ENCODE measurements at regions not wholly inside any gene's neighbourhood (a gene's known extent, or its start where the extent isn't known, plus 50 kb on each side); places are given as distances from the start of the nearest gene placed in this dataset.

GRCh38 chr5:5609935-5610334 lies 187.5 kb downstream of the ICE1 start:
- no peak overlapping the region for H3K9ac ChIP-seq (replicated peaks in 1 of 4; ENCODE audit: extremely low read depth in 1 of 4, low read depth in 3 of 4, low read length in 3 of 4)
- H2BK12ac ChIP-seq (ENCODE audit: low read depth, low read length) = no peak overlapping the region
- FAIRE-seq (no peak), DNase-seq (ENCODE audit: low read depth in 1 of 2, low spot score in 2 of 2) (no peak)
- no peaks in the 10 kb centered on the region for H3K23me2 ChIP-seq (ENCODE audit: low read depth, low read length)
- no peaks in the 10 kb centered on the region for H4K20me1 ChIP-seq (replicated peaks in 1 of 2; ENCODE audit: control insufficient read depth in 1 of 2, insufficient read depth in 2 of 2, low read length in 2 of 2)
- ChIA-PET CTCF (ENCODE audit: partially characterized antibody) (no interaction called here), POLR2A (ENCODE audit: partially characterized antibody) (no interaction called here)
- H3K14ac ChIP-seq (ENCODE audit: insufficient read length) = no peak overlapping the region
- no peaks in the 10 kb centered on the region for H3K27me3 ChIP-seq (replicated peaks in 1 of 4; ENCODE audit: control insufficient read depth in 3 of 4, extremely low read depth in 1 of 4, insufficient read depth in 3 of 4, low read length in 3 of 4)
- no peaks in the 10 kb centered on the region for H3K4me1 ChIP-seq (replicated peaks in 1 of 4; ENCODE audit: control insufficient read depth in 3 of 4, insufficient read depth in 4 of 4, low read length in 3 of 4)
- no peak overlapping the region for H2AFZ ChIP-seq (ENCODE audit: low read length)
- H2BK5ac ChIP-seq (ENCODE audit: low read depth, low read length) = no peak overlapping the region
- 91% methylated on average over 7 of the region's 7 CpGs; no CpG with 5 or more reads in 1 of the 2 experiments for WGBS, 2 experiments (ENCODE audit: extremely low coverage in 1 of 2, insufficient coverage in 1 of 2, insufficient read length in 1 of 2, insufficient replicate concordance in 2 of 2, low coverage in 1 of 2, low lambda C conversion rate in 2 of 2, missing lambda C conversion rate in 1 of 2)
- no peak overlapping the region for H3K27ac ChIP-seq (ENCODE audit: low read depth, low read length)
- H2AK5ac ChIP-seq (ENCODE audit: low read depth, low read length) = no peak overlapping the region
- no peak overlapping the region for H4K91ac ChIP-seq (replicated peaks; ENCODE audit: insufficient read length, low read length)
- no peak overlapping the region for H3K4me3 ChIP-seq (ENCODE audit: extremely low read depth in 1 of 4, insufficient read depth in 2 of 4, low read depth in 3 of 4, low read length in 4 of 4)
- H2BK20ac ChIP-seq (ENCODE audit: low read length) = no peak overlapping the region
- H3K79me1 ChIP-seq (ENCODE audit: low read depth, low read length) = no peaks in the 10 kb centered on the region
- H3K23ac ChIP-seq (ENCODE audit: insufficient read length) = no peak overlapping the region
- no peak overlapping the region for H4K5ac ChIP-seq (ENCODE audit: insufficient read length, low read depth, low read length)
- H3K56ac ChIP-seq (replicated peaks; ENCODE audit: insufficient read length, low read depth, low read length) = no peak overlapping the region
- no peak overlapping the region for H4K8ac ChIP-seq (ENCODE audit: extremely low read depth, insufficient read depth, low read length)
- no peaks in the 10 kb centered on the region for H3K79me2 ChIP-seq (ENCODE audit: control insufficient read depth in 1 of 2, insufficient read depth in 2 of 2, low read length in 2 of 2)
- no peak overlapping the region for H3K4ac ChIP-seq (replicated peaks; ENCODE audit: insufficient read length, low read depth, low read length)
- H2BK120ac ChIP-seq (replicated peaks; ENCODE audit: low read depth, low read length) = no peak overlapping the region
- H2BK15ac ChIP-seq (ENCODE audit: low read length) = no peak overlapping the region
- H3K9me3 ChIP-seq (ENCODE audit: insufficient read depth in 2 of 2, low read depth in 1 of 2, low read length in 1 of 2) = no peaks in the 10 kb centered on the region; a peak in 1 of 4 replicates
- H3K4me2 ChIP-seq (ENCODE audit: insufficient read depth in 1 of 2, low read depth in 2 of 2, low read length in 2 of 2) = no peak overlapping the region
- no peaks in the 10 kb centered on the region for H3K36me3 ChIP-seq (ENCODE audit: control insufficient read depth in 2 of 4, insufficient read depth in 4 of 4, low read length in 3 of 4)
- no peak overlapping the region for H3K18ac ChIP-seq (ENCODE audit: extremely low read depth, low read length)
- TF ChIP-seq CTCF (IDR thresholded peaks at IDR 0.05; ENCODE audit: control extremely low read depth in 1 of 3, insufficient read depth in 1 of 3, low read depth in 1 of 3, low read length in 3 of 3) = no peak
- no peak for TF ChIP-seq SP1 (IDR thresholded peaks at IDR 0.05; ENCODE audit: low read depth, low read length)
- TF ChIP-seq CHD2 (IDR thresholded peaks at IDR 0.05; ENCODE audit: low read length) = no peak
- TF ChIP-seq POLR2A (IDR thresholded peaks at IDR 0.05; ENCODE audit: control extremely low read depth in 1 of 2, low read depth in 2 of 2, low read length in 2 of 2) = no peak
- no peak for TF ChIP-seq KDM4A (IDR thresholded peaks at IDR 0.05; ENCODE audit: low read depth, low read length, severe bottlenecking)
- TF ChIP-seq FOSL1 (IDR thresholded peaks at IDR 0.05; ENCODE audit: insufficient read depth, low read depth, low read length) = no peak
- TF ChIP-seq RBBP5 (IDR thresholded peaks at IDR 0.05; ENCODE audit: borderline replicate concordance, low read depth, low read length) = no peak
- TF ChIP-seq ZNF274 (IDR thresholded peaks at IDR 0.05; ENCODE audit: borderline replicate concordance, extremely low read depth, low read length) = no peak
- TF ChIP-seq SRF (IDR thresholded peaks at IDR 0.05; ENCODE audit: low read depth, low read length) = no peak
- no peak for TF ChIP-seq ASH2L (IDR thresholded peaks at IDR 0.05; ENCODE audit: low read length)
- no peak for TF ChIP-seq POLR2AphosphoS5 (IDR thresholded peaks at IDR 0.05; ENCODE audit: low read depth, low read length)
- no peak for TF ChIP-seq GABPA (IDR thresholded peaks at IDR 0.05; ENCODE audit: borderline replicate concordance, insufficient read depth, low read length)
- no peak for TF ChIP-seq EP300 (IDR thresholded peaks at IDR 0.05; ENCODE audit: borderline replicate concordance in 1 of 2, low read depth in 2 of 2, low read length in 2 of 2)
- TF ChIP-seq RFX5 (IDR thresholded peaks at IDR 0.05; ENCODE audit: borderline replicate concordance, low read depth, low read length) = no peak

Measured in H1 (cell line).